AG10803 (cell line): ENCODE measurements at regions not wholly inside any gene's neighbourhood (a gene's known extent, or its start where the extent isn't known, plus 50 kb on each side); places are given as distances from the start of the nearest gene placed in this dataset.

Experiments used
- DNase-seq: peaks from one replicate; pipeline ENCODE4 v3.0.0; 2010; ENCODE audit warnings: low read depth
- H3K4me3 ChIP-seq: 2 replicates; pipeline ENCODE4 v1.5.1; 2011; ENCODE audit warnings: mild to moderate bottlenecking, low read length, control low read depth
- TF ChIP-seq, protein P1 (sequence below): conservative IDR thresholded peaks from 2 replicates; pipeline ENCODE4 v1.5.1; 2011; ENCODE audit warnings: mild to moderate bottlenecking, low read length, control low read depth, inconsistent platforms

DNA sequence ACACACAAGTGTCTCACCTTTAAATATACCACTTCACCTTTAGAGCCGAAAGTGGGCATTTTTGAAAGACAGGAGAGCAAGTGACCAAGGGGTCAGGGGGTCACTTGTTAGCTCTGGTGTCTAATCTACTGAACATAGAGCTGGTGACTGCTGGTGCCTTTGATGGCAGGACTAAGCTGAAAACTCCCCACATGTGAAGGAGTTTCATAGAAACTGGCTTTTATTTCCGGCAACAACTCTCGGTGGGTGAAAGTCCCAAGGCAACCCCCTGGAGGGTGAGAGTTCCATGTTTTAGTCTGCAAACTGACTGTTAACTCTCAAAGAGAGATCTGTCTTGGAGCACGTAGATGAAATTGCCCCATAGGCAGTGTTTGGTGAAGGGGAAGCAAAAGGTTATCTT is 466.9 kb downstream of the DMRTA1 start:
- H3K4me3 ChIP-seq = no peak overlapping the region
- TF ChIP-seq, protein P1, sequence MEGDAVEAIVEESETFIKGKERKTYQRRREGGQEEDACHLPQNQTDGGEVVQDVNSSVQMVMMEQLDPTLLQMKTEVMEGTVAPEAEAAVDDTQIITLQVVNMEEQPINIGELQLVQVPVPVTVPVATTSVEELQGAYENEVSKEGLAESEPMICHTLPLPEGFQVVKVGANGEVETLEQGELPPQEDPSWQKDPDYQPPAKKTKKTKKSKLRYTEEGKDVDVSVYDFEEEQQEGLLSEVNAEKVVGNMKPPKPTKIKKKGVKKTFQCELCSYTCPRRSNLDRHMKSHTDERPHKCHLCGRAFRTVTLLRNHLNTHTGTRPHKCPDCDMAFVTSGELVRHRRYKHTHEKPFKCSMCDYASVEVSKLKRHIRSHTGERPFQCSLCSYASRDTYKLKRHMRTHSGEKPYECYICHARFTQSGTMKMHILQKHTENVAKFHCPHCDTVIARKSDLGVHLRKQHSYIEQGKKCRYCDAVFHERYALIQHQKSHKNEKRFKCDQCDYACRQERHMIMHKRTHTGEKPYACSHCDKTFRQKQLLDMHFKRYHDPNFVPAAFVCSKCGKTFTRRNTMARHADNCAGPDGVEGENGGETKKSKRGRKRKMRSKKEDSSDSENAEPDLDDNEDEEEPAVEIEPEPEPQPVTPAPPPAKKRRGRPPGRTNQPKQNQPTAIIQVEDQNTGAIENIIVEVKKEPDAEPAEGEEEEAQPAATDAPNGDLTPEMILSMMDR = no peak
- no peak for DNase-seq

GRCh38 chr9:22916148-22916547 is 469.5 kb downstream of the DMRTA1 start:
- H3K4me3 ChIP-seq = no peak overlapping the region
- TF ChIP-seq, protein P1 = no peak
- DNase-seq = no peak

- TF ChIP-seq, protein P1 = no peak
- H3K4me3 ChIP-seq = no peak overlapping the region
- DNase-seq = no peak
Observed at GRCh38 chr9:22919423-22919822, 472.8 kb downstream of the DMRTA1 start.

GRCh38 chr9:22921742-22922141 is 475.1 kb downstream of the DMRTA1 start:
- TF ChIP-seq, protein P1 = no peak
- no peak for DNase-seq
- H3K4me3 ChIP-seq = no peak overlapping the region

- no peak for DNase-seq
- TF ChIP-seq, protein P1 = no peak
- no peak overlapping the region for H3K4me3 ChIP-seq
Observed at GRCh38 chr9:22922222-22922621, 475.6 kb downstream of the DMRTA1 start.

DNA sequence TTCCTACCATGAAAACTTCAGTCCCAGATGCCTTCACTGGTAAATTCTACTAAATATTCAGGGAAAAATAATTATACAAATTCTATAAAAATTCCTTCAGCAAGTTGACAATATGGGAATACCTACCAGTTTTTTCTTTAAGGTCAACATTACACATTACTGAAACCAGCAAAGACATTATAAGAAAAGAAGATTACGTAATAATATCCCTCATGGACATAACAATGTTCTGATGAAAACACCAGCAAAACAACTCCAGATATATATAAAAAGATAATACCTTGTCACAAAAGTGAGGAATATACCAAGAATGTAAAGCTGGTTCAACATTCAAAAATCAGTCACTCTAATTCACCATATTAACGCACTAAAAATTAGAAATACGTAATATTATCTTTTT is 507.9 kb downstream of the DMRTA1 start:
- H3K4me3 ChIP-seq = no peak overlapping the region
- no peak for DNase-seq
- TF ChIP-seq, protein P1 = no peak

GRCh38 chr9:22954964-22955363 is 508.3 kb downstream of the DMRTA1 start:
- DNase-seq = no peak
- H3K4me3 ChIP-seq = no peak overlapping the region
- TF ChIP-seq, protein P1 = no peak
